ENCODE measurements at regions not wholly inside any gene's neighbourhood (a gene's known extent, or its start where the extent isn't known, plus 50 kb on each side); places are given as distances from the start of the nearest gene placed in this dataset.

- DNase-seq: no peak
Measured at GRCh38 chr18:79628416-79629248, 51.0 kb upstream of the CTDP1 start.

- no peak for DNase-seq
Measured at GRCh38 chr18:79629249-79629558, 50.4 kb upstream of the CTDP1 start.

- no peak for DNase-seq
Measured at GRCh38 chr18:79629606-79630005, 50.0 kb upstream of the CTDP1 start.
